NCI-H2227 (cell line): ENCODE measurements at regions not wholly inside any gene's neighbourhood (a gene's known extent, or its start where the extent isn't known, plus 50 kb on each side); places are given as distances from the start of the nearest gene placed in this dataset.

ENCODE experiments used
- DNase-seq: peaks from one replicate; lab custom pipeline; 2025; ENCODE audit not compliant: unreplicated experiment; lab: John Stamatoyannopoulos, UW

DNA sequence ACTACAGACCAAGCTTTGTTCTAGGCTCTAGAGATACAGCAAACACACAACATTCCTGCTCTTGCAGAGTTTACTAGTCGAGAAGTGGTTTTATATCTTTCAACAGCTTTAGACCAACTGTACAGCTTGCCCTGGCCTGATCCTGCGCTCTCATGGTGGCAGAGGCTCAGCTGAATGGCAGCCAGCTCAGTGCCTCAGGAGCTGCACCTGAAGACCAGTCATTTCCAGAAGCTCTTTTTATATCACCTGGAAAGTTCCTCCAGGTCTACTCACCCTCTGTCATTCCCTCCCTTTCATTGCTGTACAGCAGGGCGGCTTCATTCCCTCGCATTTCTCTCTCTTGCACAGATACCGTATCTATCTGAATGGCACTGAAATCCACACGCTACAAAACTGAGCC lies 319.8 kb downstream of the GATA3 start:
- no peak for DNase-seq

DNA sequence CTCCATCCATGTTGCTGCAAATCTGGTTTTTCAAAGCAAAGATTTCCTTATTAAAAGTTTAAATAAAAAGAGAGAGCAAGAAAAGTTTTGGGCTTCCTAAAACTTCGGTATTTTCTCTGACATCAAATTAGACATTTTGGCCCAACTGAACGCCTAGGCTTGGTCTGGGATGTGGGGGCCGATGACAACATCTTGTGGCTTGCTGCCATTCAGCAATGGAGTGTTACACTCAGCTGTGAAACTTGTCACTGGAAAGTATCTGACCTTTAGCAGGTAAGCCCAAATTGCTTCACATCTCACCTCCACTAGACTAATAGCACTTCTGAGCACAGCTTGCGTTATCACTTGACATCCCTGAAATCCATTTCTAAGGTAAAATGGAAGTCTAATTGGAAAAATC lies 320.6 kb downstream of the GATA3 start:
- DNase-seq = no peak

DNA sequence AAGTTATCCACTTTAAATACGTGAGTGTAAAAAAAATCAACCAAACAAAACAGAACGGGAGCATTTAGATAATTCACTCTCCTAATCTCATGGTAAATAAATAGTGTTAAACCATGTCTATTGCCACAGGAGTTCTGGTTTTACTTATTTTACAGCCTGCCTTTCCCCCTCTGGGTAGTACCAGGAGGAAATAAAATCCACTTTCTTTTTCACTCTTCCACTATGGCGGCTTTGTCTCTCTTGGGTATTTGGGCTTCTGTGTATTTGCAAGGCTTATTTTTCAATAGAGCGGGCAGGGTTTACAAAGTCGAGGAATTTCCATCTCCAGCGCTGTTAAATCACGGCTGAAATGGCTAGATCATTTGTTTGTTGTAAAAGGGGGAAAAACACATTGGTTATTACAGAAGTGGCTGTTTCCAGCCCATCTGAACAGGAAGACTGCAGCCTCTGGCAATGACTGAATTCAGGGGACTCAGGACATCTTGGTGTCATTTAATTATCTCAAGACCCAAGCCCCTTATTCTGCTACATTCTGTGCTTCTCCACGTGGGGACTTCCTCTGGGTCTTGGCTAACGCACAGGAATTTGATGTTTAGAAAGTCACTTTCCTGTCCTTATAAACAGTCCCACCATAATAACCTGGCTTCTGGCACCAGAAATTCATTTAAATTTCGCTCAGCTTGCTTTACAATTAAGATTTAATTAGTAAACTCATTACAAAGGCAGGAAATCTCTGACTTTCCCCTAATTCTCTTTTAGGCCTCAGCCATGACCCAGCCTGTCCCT lies 323.9 kb downstream of the GATA3 start:
- DNase-seq = no peak

DNA sequence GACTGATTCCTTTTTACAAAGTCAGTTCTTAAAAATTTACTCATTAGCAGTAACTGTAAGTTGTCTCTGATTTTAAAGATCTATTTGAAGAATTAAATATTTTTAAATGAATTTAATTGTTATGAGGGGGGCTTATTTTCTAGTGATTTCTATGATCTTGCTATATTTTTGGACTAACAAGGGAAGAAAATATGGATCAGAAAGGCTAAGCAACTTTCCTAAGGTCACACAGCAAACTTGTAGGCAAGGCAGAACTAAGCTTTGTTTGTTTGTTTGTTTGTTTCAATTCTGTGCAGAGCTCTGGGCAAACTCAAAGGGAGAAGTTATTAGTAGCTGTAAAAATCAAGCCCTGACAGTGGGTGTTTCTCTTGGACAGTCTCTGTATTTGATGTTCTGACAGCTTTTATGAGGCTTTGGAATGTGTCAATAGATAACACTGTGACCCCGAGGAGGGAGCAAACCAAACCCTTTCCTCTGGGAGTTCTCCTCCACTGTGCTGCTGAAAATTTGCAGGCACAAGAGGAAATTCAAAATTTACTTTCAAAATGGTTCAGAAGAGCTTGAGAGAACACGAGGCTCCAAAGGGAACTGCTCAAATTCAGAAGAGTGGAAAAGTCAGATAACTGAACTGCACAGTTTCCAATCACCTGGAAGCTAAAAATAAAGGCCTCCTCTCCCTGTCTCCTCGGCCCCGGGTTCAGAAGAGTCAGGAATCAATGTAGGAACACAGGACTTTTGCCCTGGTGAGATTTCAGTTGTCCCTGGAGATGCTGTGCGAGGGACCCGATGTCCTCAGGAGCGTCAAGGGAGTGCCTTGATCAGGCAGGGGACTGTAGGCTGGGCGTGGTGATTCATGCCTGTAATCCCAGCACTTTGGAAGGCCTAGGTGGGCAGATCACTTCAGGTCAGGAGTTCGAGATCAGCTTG lies 325.7 kb downstream of the GATA3 start:
- DNase-seq = no peak

DNA sequence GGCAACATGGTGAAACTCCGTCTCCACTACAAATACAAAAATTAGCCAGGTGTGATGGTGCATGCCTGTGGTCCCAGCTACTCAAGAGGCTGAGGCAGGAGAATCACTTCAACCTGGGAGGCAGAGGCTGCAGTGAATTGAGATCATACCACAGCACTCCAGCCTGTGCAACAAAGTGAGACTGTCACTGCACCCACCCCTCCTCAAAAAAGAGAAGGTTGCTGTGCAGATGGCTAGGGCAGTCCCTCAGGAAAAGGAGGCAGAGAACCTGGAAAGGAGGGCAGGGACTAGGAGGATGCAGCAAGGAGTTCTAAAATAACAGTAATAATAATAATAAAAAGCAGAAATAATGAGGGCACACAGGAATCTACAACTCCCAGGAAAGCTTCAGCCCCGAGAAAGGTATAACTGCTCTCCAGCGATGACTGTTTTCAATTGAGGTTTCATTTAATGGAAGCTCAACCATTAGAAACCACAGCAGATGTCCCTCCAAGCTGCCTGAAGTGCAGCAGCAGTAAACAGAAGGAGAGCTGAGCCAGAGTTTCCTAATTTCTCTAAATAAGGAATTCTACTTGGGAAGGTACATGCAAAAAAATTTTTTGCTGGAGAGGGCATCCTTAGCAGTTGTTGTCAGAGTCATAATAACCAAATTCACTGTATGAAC lies 326.5 kb downstream of the GATA3 start:
- no peak for DNase-seq

DNA sequence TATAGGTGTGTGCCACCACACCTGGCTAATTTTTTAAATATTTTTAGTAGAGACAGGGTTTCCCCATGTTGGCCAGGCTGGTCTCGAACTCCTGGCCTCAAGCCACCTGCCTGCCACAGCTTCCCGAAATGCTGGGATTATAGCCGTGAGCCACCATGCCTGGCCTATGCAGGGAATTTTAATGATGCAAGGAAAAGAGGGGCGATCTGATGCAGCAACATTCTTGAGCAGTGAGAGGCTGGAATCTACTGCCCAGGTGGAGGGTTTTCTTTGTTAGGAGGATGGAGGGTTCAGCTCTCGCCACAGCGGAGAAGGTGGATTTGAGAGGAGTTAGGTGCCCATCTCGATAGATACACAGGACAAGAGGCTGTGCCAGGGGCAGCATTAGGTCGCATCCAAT lies 332.3 kb downstream of the GATA3 start:
- no peak for DNase-seq

DNA sequence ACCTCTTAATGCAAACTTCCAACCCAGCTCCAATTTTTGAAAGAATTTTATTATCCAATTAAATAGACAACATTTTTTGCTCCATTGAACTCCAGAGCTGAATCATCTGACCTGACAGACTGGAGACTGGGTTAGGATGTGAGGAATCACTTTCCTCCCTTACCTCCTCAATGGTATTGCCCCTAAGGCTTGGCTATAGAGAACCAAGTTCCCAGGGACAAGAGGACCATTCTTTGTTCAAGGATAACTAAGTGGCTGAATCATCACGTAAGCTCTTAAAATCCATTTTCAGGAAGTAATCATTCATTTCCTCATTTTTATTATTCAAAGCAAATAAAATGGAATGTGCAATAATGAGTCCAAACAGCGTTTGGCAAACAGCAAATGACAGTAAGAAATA lies 335.1 kb downstream of the GATA3 start:
- DNase-seq = no peak

DNA sequence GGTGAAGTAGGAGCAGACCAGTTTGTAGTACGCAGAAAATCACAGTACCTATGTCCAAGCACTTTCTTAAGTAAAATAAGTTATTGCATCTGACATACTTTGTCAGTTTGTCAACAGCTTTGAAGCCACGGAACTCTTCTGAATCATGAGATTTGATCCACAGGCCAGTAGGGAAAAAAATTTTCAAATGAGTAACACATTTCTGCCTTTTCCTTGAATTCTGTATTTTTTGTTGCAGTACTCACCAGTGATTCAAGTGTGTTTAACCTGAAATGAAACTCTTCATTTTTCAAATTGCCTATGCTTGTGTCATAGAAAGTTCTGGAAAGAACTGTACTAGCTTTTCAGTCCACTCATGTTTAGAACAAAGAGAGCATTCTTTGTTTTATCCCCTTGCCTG lies 337.7 kb downstream of the GATA3 start:
- no peak for DNase-seq

DNA sequence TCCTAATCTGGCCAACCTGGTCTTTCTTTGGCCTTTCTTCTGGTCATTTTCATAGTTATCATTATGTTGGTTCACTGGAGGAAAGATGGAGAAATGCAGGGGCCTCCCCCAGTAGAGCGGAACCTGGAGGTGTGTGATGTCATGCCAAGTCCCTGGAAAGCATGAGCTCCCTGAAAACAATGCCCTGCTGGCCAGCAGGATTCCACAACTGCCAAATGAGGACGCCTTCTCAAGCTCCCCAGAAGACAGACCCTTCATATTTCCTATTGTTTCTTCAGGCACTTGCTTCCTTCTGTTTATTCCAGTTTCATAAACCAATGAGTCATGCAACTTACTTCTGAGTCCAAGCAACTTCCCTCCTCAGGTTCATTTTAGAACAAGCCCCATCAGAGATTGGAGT lies 339.0 kb downstream of the GATA3 start:
- no peak for DNase-seq

DNA sequence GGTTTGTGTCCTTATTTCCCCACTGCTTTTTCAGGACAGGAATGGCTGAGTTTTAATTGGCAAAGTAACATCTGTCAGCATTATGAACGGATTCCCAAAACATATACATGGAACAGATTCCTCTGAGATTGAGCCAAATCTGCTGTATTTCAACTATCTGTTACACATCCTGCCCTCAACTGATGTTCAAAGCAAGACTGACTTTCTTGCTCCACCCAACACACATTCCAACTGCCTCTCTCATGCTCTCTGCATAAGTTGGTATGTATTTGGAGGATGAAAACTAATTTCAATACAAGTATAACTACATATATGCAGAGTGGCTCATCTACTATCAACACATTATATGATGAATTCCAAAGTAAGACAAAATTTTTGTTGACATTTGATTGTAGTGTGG lies 342.2 kb downstream of the GATA3 start:
- DNase-seq = no peak

DNA sequence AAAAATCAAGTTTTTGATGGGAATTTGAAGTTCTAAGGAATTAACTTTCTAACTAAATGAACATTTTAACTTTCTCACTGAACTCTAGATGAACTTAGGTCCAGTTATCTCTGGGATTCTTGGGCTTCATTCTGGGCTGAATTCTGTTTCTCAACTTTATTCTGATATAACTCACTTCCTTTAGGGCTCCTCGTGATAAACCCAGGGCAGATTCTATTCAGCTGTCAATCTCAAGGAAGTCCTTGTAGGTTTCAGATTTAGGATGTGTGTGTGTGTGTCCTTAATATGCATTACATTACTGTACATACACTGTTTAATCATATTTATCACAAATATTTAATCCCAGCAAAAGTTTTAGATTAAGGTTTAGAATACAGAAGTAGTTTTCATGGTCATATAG lies 344.3 kb downstream of the GATA3 start:
- no peak for DNase-seq

DNA sequence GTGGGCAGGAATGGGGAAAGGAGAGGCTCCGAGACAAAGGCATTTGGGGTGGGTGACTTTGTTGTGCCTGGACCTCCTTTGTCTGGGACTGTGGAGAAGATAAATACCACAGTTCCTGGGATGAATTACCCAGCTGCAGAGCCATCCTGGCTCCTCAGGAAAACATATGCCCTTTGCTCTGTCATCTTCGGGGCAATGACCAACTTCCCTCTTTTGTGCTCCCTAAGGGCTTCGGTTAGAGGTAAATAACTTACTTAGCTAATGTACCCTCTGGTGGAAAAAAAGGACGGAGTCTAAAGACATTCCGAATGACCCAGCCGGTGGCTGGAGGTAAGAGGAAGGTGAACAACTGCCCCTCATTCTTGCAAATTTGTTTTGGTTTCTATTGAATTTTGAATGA lies 345.7 kb downstream of the GATA3 start:
- no peak for DNase-seq

DNA sequence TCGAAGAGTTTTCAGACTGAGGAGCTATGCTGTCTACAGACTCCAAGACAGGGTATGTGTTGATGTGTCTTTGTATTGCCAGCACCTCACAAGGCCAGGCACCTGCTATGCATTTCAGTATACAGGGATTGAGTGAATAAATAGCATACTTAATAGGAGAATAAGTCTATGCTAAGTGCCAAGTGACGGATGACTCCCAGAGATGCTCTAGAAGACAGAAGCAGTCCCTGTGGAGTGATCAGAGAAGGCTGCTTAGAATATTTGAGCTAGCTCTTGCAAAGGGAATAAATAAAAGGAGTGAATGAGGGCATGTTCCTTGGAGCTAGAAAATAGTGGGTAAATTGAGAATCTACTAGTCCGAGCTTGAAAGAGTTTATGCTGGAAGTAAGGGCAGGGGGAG lies 346.4 kb downstream of the GATA3 start:
- no peak for DNase-seq

DNA sequence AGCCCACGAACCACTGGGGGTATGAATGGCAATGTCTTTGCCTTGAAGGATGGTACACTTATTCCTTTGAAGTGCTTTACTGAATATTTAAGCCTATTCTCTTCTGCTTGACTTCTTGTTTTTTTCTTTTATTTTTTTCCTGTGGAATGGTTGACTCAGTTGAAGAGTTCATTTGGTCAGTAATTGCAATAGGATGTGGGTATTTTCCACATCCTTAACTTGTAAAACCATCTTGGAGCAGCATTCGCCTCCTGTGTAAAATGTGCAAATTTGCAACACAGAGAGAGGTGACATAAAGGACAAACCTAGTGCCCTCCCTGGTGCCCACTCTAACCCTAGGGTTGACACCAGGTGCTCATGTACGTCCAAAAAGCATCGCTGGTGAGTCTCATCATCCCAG lies 347.0 kb downstream of the GATA3 start:
- DNase-seq = no peak

DNA sequence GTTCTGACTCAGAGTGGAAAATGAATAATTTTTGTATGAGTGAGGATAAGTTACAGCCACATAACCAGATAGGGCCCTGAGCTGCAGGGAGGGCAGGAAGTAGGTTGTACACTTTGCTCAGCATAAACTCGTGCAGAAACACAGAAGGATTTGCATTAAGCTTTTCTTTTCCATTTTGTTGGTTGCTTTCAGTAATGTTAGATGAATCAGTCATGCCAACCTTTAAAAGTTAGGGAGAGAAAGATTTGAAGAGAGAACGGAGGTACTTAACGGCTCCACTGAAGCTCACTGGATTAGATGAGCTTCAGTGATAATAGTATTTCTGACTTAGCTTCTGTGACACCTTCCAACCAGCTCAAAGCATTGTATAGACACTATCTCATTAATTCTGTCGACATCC lies 348.1 kb downstream of the GATA3 start:
- DNase-seq = no peak

DNA sequence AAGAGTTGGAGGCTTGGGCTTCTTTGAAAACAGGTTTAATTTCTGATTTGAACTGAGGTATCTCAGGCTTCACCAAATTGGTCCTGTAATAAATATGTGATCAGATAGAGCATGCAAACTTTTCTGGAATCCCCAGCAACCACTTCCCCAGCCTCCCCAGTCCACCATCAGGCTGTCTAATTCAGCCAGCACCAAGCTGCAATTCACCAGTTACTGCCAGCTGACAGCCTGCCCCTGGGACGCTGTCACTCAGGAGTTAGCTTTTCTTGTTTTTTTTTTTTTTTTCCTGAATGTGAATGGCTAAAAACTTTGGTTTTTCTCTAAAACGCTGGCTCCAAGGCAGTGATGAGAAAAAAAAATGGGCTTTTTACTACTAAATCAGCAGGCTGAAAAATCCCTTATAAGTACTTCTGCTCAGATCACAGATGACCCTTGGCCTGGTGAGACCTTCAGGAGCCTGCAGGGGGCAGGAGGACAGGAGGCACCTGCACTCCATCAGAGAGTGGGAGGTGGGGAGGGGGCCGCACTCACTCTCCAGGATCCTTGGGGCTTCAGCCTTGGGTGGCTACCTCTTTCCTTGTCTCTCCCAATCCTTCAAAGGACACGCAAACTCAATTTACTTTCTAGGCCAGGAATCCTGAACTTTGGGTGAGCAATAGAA lies 349.4 kb downstream of the GATA3 start:
- no peak for DNase-seq

DNA sequence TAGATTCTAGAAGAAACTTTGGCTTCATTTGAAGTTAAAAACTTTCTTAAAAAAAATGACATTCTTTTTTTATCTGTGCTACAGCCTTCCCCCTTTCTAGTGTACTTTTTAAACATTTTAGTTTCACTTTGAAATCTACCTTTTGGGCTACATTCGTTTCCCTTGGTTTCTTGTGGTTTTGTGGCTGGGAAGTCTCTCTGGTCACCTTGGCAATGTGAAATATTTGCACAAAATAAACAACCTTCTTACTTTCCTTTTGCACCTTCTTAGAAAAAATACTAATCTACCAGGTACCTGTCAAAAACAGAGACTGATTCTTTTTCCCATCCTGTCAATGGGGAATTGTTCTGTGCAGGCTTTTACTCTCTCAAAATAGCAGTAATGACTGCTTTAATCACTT lies 350.2 kb downstream of the GATA3 start:
- no peak for DNase-seq

DNA sequence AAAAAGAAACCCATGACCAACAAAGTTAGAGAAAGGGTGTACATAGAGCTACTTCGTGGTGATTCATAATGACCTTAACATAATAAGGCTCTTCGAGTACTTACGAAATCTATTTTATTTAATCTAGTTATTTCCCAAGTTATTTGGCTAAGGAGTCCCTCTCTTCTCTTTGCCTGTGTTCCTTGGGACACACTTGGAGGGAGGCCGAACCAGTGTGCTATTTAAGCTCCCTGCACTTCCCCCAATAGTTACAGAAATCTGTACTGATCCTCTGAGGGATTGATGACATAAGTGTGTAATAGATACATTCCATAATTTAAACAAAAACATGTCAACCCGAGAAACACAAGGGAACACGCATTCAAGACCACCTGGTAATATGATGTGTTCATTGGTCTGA lies 351.1 kb downstream of the GATA3 start:
- no peak for DNase-seq

DNA sequence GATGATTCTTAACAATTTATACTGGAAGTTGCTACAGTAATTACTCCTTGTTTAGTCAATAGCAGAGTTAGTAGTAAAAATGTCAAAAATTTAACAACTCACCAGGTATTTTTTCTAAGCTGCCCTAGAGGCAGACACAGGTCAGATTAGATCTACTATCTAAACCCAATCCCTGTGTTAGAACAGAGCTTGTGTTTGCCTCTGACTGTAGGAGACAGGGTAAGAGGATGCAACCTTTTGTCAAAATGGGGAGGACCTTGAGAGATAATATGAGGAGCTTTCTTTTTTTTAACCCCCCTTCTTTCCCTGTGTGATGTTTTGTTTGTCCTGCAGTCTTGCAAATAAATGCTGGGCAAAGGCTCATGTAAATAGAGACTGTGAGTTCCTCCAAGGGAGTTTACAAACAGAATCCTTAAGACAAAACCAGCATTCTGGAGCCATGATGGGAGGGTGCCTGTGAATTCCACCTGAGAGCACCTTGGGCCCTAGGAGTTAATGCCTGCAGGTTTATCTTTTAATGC lies 353.1 kb downstream of the GATA3 start:
- DNase-seq = no peak

DNA sequence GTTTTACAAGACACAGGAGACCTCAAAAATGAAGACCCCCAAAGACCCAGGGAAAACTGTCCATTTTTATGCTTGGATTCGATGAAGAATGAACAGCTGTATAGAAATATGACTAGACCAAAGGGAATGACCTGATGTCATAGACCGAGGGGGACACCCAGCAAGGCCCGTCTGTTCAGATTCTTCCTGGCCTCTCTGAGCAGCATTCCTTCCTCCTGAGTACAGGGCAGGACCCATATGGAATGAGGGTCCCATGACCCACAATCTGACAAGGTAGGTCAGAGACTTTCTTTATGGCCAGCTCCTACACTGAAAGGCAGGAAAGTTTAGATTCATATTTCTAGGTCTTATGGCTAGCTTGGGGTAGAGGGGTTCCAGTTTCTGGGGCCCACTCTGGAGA lies 356.0 kb downstream of the GATA3 start:
- no peak for DNase-seq

DNA sequence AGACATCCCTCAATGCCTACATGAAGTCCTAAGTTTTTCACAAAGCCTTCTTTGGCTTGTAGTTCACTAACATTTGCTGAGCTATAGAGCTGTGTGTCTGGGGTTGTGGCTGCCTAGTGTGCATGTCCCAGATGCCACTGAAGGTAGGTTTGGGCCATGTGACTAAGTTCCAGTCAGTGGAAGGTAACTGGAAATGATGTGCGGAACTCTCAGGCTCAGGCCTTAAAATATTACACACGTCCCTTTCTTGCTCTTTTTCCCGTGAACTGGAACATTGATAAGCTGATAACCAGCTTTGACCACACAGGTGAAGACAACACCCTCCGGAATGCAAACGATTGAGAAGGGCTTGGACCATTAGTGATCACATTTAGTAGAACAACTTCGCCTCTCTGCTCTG lies 358.1 kb downstream of the GATA3 start:
- DNase-seq = no peak
